AG04450 (cell line): ENCODE measurements at regions not wholly inside any gene's neighbourhood (a gene's known extent, or its start where the extent isn't known, plus 50 kb on each side); places are given as distances from the start of the nearest gene placed in this dataset.
"Not testable (repeated sequence)": the region's sequence is repeated elsewhere in the genome, so short reads cannot be mapped to it uniquely, and the experiment has no call there.

Experiments
- CTCF ChIA-PET: fragments of 300-600, 350-600 bp; formaldehyde crosslinking; extraction: SDS; loops from one replicate; lab custom pipeline; 2022; ENCODE audit warnings: antibody characterized with exemption, inconsistent platforms; lab: Charles Lee
- POLR2A ChIA-PET: fragments of 350-600 bp; formaldehyde crosslinking; extraction: SDS; loops from one replicate; lab custom pipeline; 2021; ENCODE audit warnings: antibody characterized with exemption, inconsistent platforms; lab: Yijun Ruan, JAX
- DNase-seq: peaks from one replicate; pipeline ENCODE4 v3.0.0-alpha.2; 2011; ENCODE audit warnings: low read depth, low spot score
- H3K27ac ChIP-seq: one replicate; pipeline ENCODE4 v1.5.1; 2012; ENCODE audit warnings: low read depth, low read length, control low read depth
- H3K27me3 ChIP-seq: one replicate; pipeline ENCODE4 v1.6.0; 2012; ENCODE audit warnings: low read length; ENCODE audit not compliant: control insufficient read depth, insufficient read depth
- H3K4me3 ChIP-seq: 2 replicates; pipeline ENCODE4 v1.5.1; 2011; ENCODE audit warnings: mild to moderate bottlenecking, low read depth, low read length, control low read depth
- H3K9me3 ChIP-seq: 2 replicates; pipeline ENCODE4 v1.5.1; 2012; ENCODE audit warnings: low read length; ENCODE audit not compliant: control insufficient read depth, insufficient read depth
- TF ChIP-seq, protein P1 (sequence below): IDR thresholded peaks from 2 replicates; pipeline ENCODE4 v1.5.1; 2011; ENCODE audit warnings: low read depth, low read length, control low read depth, inconsistent platforms

DNA sequence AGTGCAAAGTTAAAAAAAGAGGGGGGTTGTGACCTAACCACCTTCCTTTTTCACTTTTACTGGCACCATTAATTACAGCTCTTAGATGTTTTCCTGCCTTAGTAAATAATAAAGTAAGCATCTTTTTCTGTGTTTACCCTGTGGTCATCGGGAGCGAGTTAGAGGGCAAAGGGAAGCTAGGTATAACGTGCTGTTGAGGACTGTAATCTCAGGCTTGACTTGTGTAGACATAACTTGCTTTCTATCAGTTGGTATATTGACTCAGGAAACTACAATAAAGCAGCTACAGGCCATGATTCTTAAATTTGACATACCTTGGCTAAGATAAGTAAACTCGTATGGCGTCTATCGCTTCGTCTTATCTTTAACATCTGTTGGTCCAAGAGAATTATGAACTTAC is 509.8 kb upstream of the CHD1 start:
- Histone ChIP-seq H3K27ac (no peak overlapping the region), H3K4me3 (no peak overlapping the region), H3K27me3 (no peaks in the 10 kb centered on the region), H3K9me3 (no peaks in the 10 kb centered on the region; the same call in 1 of the 2 replicates)
- CTCF ChIA-PET: no interaction called here
- TF ChIP-seq, protein P1, sequence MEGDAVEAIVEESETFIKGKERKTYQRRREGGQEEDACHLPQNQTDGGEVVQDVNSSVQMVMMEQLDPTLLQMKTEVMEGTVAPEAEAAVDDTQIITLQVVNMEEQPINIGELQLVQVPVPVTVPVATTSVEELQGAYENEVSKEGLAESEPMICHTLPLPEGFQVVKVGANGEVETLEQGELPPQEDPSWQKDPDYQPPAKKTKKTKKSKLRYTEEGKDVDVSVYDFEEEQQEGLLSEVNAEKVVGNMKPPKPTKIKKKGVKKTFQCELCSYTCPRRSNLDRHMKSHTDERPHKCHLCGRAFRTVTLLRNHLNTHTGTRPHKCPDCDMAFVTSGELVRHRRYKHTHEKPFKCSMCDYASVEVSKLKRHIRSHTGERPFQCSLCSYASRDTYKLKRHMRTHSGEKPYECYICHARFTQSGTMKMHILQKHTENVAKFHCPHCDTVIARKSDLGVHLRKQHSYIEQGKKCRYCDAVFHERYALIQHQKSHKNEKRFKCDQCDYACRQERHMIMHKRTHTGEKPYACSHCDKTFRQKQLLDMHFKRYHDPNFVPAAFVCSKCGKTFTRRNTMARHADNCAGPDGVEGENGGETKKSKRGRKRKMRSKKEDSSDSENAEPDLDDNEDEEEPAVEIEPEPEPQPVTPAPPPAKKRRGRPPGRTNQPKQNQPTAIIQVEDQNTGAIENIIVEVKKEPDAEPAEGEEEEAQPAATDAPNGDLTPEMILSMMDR: no peak
- POLR2A ChIA-PET: no interaction called here
- no peak for DNase-seq

DNA sequence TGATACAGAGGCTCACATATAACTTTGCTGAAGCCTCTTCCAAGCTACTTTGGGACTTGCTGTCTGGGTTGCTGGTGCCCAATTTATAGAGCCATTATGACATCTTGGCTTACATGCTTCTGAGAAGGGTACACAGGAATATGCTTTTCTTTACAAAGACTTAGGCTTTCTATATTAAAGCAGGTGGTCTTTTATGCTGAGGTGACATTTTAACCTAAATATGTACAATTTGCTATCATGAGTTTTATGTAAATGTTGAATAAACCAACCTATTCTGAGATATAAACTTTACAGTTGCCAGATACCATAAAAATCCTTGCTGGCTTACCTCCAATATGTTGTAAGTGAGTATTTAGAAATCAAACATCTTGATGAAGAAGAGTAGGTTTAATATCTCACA is 509.2 kb upstream of the CHD1 start:
- DNase-seq: no peak
- no peak overlapping the region for H3K27ac ChIP-seq
- ChIA-PET POLR2A (no interaction called here), CTCF (no interaction called here)
- H3K4me3 ChIP-seq: no peak overlapping the region
- H3K9me3 ChIP-seq: no peaks in the 10 kb centered on the region; the same call in 1 of the 2 replicates
- H3K27me3 ChIP-seq: no peaks in the 10 kb centered on the region
- TF ChIP-seq, protein P1: no peak

DNA sequence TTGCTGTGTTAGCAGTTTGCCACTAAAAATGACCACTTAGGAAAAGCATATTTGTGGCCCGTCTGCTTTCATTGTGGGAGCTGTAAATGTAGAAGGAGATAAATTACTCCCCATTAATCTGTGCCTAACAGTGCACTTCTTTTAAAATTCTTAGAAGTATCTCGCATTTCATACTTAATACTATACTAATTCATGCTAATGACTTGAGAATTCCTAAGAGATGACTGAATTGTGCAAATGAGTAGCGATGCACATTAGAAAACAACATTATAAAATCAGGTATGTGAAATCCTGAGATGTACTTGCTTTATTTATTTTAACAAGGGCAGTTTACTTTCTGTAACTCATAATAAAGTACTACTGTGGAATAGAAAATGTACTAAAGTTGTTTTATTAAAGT is 494.6 kb upstream of the CHD1 start:
- CTCF ChIA-PET, H3K9me3 ChIP-seq, H3K4me3 ChIP-seq, H3K27me3 ChIP-seq, DNase-seq, POLR2A ChIA-PET, H3K27ac ChIP-seq: not testable (repeated sequence)

DNA sequence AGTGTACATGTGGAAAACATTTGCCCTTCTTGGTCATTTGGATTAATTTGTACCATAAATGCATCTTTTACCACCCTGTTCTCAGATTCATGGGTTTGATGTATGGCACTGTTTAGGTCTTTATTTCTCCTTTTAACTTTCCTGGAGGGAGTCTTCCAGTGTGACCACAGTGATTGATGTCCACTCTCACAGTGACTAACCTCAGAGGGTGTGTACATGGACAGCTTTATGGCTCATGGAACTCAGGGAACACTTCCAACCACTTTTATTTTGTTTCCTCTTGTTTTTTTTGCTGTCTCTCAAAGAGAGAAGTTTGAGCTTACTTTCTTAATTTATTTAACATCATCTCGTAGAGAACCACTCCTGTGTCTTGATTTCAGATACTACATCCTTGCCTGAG is 489.8 kb upstream of the CHD1 start:
- POLR2A ChIA-PET, DNase-seq, H3K4me3 ChIP-seq, H3K9me3 ChIP-seq, H3K27me3 ChIP-seq, H3K27ac ChIP-seq, CTCF ChIA-PET: not testable (repeated sequence)

DNA sequence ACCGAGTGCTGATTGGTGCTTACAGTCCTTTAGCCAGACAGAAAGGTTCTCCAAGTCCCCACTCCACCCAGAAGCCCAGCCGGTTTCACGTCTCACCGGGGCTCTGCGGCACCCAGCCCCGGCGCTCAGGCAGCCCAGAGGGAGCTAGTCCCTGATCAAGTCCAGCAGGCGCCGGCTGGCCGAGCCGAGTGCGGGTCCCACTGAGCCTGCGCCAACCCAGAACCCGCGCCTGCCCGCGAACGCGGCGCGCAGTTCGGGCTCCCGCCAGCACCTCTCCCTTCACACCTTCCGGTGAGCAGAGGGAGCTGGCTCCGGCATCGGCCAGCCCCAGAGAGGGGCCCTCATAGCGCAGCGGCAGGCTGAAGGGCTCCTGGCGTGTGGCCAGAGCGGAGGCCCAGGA is 481.6 kb upstream of the CHD1 start:
- POLR2A ChIA-PET: not testable (repeated sequence)

DNA sequence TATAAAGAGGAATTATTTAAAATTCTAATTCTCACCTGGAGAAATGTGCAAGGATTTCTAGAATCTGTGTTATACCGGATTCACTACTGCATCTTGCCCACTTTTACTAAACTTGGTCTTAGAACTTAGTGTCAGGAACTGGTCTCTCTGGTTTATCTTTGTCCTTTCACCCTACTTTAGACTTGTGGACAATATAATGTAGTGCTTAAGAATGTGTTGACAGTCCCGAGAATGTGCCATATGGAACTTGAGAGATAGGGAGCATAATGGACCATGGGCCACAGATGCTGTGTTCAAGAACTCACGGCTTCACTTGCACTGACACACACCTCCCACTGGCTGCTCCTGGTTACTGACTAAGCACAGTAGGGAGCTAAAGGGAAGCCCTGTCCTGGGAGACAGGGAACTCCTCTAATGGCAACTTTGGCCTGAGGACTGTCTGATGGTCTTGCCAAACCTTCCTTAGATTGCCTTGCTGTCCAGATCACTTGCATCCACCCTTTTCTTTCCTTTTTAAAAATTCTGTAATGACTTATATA is 476.0 kb upstream of the CHD1 start:
- CTCF ChIA-PET, DNase-seq, POLR2A ChIA-PET, H3K4me3 ChIP-seq, H3K27me3 ChIP-seq, H3K27ac ChIP-seq, H3K9me3 ChIP-seq: not testable (repeated sequence)

More for the DNA sequence above, 481.6 kb upstream of the CHD1 start:
- DNase-seq, CTCF ChIA-PET, H3K9me3 ChIP-seq, H3K27me3 ChIP-seq, H3K4me3 ChIP-seq, H3K27ac ChIP-seq: not testable (repeated sequence)

DNA sequence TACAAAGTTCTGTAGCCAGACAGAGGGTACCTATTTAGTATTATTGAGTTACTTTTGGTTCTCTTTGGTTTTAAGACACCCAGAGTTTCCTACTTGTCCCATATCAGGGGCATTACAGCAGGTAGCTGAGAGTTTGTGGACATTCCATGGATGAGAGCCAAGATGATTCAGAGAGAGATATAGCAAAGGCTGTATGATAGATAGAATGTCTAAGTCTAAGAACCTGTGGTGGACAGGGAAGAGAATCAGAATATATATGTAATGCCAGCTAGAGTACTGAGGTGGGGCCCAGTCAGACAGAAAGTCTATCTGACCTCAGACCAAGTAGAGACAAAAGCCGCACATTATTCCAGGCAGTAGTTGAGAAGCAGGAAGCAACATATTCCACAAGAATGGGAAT is 471.8 kb upstream of the CHD1 start:
- POLR2A ChIA-PET, H3K27me3 ChIP-seq, DNase-seq, H3K27ac ChIP-seq, CTCF ChIA-PET, H3K4me3 ChIP-seq, H3K9me3 ChIP-seq: not testable (repeated sequence)
